ENCODE measurements at regions not wholly inside any gene's neighbourhood (a gene's known extent, or its start where the extent isn't known, plus 50 kb on each side); places are given as distances from the start of the nearest gene placed in this dataset.
"Not testable (repeated sequence)": the region's sequence is repeated elsewhere in the genome, so short reads cannot be mapped to it uniquely, and the experiment has no call there.

DNA sequence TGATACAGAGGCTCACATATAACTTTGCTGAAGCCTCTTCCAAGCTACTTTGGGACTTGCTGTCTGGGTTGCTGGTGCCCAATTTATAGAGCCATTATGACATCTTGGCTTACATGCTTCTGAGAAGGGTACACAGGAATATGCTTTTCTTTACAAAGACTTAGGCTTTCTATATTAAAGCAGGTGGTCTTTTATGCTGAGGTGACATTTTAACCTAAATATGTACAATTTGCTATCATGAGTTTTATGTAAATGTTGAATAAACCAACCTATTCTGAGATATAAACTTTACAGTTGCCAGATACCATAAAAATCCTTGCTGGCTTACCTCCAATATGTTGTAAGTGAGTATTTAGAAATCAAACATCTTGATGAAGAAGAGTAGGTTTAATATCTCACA lies 509.2 kb upstream of the CHD1 start:
- TF ChIP-seq, protein P1, sequence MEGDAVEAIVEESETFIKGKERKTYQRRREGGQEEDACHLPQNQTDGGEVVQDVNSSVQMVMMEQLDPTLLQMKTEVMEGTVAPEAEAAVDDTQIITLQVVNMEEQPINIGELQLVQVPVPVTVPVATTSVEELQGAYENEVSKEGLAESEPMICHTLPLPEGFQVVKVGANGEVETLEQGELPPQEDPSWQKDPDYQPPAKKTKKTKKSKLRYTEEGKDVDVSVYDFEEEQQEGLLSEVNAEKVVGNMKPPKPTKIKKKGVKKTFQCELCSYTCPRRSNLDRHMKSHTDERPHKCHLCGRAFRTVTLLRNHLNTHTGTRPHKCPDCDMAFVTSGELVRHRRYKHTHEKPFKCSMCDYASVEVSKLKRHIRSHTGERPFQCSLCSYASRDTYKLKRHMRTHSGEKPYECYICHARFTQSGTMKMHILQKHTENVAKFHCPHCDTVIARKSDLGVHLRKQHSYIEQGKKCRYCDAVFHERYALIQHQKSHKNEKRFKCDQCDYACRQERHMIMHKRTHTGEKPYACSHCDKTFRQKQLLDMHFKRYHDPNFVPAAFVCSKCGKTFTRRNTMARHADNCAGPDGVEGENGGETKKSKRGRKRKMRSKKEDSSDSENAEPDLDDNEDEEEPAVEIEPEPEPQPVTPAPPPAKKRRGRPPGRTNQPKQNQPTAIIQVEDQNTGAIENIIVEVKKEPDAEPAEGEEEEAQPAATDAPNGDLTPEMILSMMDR (IDR thresholded peaks at IDR 0.05; ENCODE audit: low read depth, low read length) = no peak
- H3K27me3 ChIP-seq = no peaks in the 10 kb centered on the region
- no peak overlapping the region for H3K4me3 ChIP-seq (ENCODE audit: low read depth, low read length)
- H3K9me3 ChIP-seq = no peaks in the 10 kb centered on the region
- no peaks in the 10 kb centered on the region for H3K36me3 ChIP-seq
- no peaks in the 10 kb centered on the region for H3K4me1 ChIP-seq
- DNase-seq = no peak

DNA sequence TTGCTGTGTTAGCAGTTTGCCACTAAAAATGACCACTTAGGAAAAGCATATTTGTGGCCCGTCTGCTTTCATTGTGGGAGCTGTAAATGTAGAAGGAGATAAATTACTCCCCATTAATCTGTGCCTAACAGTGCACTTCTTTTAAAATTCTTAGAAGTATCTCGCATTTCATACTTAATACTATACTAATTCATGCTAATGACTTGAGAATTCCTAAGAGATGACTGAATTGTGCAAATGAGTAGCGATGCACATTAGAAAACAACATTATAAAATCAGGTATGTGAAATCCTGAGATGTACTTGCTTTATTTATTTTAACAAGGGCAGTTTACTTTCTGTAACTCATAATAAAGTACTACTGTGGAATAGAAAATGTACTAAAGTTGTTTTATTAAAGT lies 494.6 kb upstream of the CHD1 start:
- not testable (repeated sequence) for H3K36me3 ChIP-seq; H3K9me3 ChIP-seq; H3K27me3 ChIP-seq; H3K4me3 ChIP-seq (ENCODE audit: low read depth, low read length); H3K4me1 ChIP-seq; DNase-seq

DNA sequence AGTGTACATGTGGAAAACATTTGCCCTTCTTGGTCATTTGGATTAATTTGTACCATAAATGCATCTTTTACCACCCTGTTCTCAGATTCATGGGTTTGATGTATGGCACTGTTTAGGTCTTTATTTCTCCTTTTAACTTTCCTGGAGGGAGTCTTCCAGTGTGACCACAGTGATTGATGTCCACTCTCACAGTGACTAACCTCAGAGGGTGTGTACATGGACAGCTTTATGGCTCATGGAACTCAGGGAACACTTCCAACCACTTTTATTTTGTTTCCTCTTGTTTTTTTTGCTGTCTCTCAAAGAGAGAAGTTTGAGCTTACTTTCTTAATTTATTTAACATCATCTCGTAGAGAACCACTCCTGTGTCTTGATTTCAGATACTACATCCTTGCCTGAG lies 489.8 kb upstream of the CHD1 start:
- not testable (repeated sequence) for H3K27me3 ChIP-seq; H3K36me3 ChIP-seq; H3K4me1 ChIP-seq; H3K4me3 ChIP-seq (ENCODE audit: low read depth, low read length); DNase-seq; H3K9me3 ChIP-seq

DNA sequence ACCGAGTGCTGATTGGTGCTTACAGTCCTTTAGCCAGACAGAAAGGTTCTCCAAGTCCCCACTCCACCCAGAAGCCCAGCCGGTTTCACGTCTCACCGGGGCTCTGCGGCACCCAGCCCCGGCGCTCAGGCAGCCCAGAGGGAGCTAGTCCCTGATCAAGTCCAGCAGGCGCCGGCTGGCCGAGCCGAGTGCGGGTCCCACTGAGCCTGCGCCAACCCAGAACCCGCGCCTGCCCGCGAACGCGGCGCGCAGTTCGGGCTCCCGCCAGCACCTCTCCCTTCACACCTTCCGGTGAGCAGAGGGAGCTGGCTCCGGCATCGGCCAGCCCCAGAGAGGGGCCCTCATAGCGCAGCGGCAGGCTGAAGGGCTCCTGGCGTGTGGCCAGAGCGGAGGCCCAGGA lies 481.6 kb upstream of the CHD1 start:
- not testable (repeated sequence) for H3K27me3 ChIP-seq; H3K9me3 ChIP-seq; H3K36me3 ChIP-seq; H3K4me1 ChIP-seq; DNase-seq; H3K4me3 ChIP-seq (ENCODE audit: low read depth, low read length)

DNA sequence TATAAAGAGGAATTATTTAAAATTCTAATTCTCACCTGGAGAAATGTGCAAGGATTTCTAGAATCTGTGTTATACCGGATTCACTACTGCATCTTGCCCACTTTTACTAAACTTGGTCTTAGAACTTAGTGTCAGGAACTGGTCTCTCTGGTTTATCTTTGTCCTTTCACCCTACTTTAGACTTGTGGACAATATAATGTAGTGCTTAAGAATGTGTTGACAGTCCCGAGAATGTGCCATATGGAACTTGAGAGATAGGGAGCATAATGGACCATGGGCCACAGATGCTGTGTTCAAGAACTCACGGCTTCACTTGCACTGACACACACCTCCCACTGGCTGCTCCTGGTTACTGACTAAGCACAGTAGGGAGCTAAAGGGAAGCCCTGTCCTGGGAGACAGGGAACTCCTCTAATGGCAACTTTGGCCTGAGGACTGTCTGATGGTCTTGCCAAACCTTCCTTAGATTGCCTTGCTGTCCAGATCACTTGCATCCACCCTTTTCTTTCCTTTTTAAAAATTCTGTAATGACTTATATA lies 476.0 kb upstream of the CHD1 start:
- not testable (repeated sequence) for H3K27me3 ChIP-seq; H3K9me3 ChIP-seq; DNase-seq; H3K4me3 ChIP-seq (ENCODE audit: low read depth, low read length); H3K4me1 ChIP-seq; H3K36me3 ChIP-seq

DNA sequence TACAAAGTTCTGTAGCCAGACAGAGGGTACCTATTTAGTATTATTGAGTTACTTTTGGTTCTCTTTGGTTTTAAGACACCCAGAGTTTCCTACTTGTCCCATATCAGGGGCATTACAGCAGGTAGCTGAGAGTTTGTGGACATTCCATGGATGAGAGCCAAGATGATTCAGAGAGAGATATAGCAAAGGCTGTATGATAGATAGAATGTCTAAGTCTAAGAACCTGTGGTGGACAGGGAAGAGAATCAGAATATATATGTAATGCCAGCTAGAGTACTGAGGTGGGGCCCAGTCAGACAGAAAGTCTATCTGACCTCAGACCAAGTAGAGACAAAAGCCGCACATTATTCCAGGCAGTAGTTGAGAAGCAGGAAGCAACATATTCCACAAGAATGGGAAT lies 471.8 kb upstream of the CHD1 start:
- DNase-seq = not testable (repeated sequence)

GRCh38 chr5:99398976-99399375 lies 470.2 kb upstream of the CHD1 start:
- no peak for DNase-seq
- no peak overlapping the region for H3K4me3 ChIP-seq (ENCODE audit: low read depth, low read length)
- TF ChIP-seq, protein P1 (IDR thresholded peaks at IDR 0.05; ENCODE audit: low read depth, low read length) = no peak
- no peaks in the 10 kb centered on the region for H3K9me3 ChIP-seq
- H3K36me3 ChIP-seq = no peaks in the 10 kb centered on the region
- no peaks in the 10 kb centered on the region for H3K27me3 ChIP-seq
- H3K4me1 ChIP-seq = no peaks in the 10 kb centered on the region

More for the DNA sequence above, 471.8 kb upstream of the CHD1 start:
- H3K36me3 ChIP-seq; H3K27me3 ChIP-seq; H3K4me3 ChIP-seq (ENCODE audit: low read depth, low read length); H3K4me1 ChIP-seq; H3K9me3 ChIP-seq: not testable (repeated sequence)

- TF ChIP-seq, protein P1 (IDR thresholded peaks at IDR 0.05; ENCODE audit: low read depth, low read length) = no peak
- Histone ChIP-seq H3K27me3 (no peaks in the 10 kb centered on the region), H3K36me3 (no peaks in the 10 kb centered on the region), H3K4me3 (ENCODE audit: low read depth, low read length) (no peak overlapping the region), H3K9me3 (no peaks in the 10 kb centered on the region; the same call in none of the 2 replicates), H3K4me1 (no peaks in the 10 kb centered on the region)
- DNase-seq = peak; percentile 11
These were observed 457.7 kb upstream of the CHD1 start for GRCh38 chr5:99386406-99387077.

DNA sequence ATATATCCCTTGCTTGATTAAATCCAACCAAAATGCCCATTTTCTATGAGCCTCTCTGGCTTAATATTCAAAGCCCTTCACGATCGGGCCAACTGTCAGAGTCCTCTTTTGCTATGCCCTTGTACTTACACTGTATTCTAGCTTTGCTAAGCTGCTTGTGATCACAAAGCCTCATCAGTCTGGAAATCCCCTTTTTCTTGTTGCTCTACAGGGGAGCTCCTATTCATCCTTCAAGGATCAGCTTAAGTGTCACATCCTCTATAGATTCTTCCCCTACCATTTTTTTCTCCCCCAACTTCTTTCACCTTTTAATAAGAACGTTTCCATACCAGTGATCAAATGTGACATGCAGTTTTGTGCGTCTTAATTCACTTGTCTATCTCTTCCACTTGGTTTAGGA lies 450.4 kb upstream of the CHD1 start:
- TF ChIP-seq, protein P1 (IDR thresholded peaks at IDR 0.05; ENCODE audit: low read depth, low read length) = no peak
- Histone ChIP-seq H3K36me3 (no peaks in the 10 kb centered on the region), H3K9me3 (no peaks in the 10 kb centered on the region; the same call in 1 of the 2 replicates), H3K4me1 (no peaks in the 10 kb centered on the region; the same call in 1 of the 2 replicates), H3K27me3 (no peaks in the 10 kb centered on the region), H3K4me3 (ENCODE audit: low read depth, low read length) (no peak overlapping the region)
- DNase-seq = no peak
